GM12878 (cell line): ENCODE measurements at regions not wholly inside any gene's neighbourhood (a gene's known extent, or its start where the extent isn't known, plus 50 kb on each side); places are given as distances from the start of the nearest gene placed in this dataset.
A peak's percentile ranks its signal among the peaks of the same experiment; 100 is the strongest.

Source experiments
- ATAC-seq: fragments of 200-7000 bp; cut with Tn5 transposase; 3 replicates; pipeline ENCODE4 v1.9.1; 2020; ENCODE audit warnings: mild to moderate bottlenecking, moderate library complexity
- BruUV-seq: library from RNA; stranded (reverse); fragments of 400-500 nt; replicated peaks from 2 replicates; lab custom pipeline; 2021; lab: Mats Ljungman, UMichigan
- CTCF ChIA-PET: fragments of 300-600 bp; sonication (Branson Sonifier 250); formaldehyde crosslinking; extraction: SDS; loops from one replicate; lab custom pipeline; 2021; ENCODE audit warnings: inconsistent platforms; lab: Yijun Ruan, JAX
- POLR2A ChIA-PET: fragments of 350-600 bp; formaldehyde crosslinking; extraction: SDS; loops from one replicate; lab custom pipeline; 2021; ENCODE audit warnings: inconsistent platforms; lab: Charles Lee
- RAD21 ChIA-PET: fragments of 300-600 bp; sonication (Branson Sonifier 250); formaldehyde crosslinking; loops from one replicate; lab custom pipeline; 2023; ENCODE audit warnings: antibody characterized with exemption; ENCODE audit not compliant: unreplicated experiment; lab: Charles Lee
- SMC1A ChIA-PET: fragments of 300-600 bp; sonication (Branson Sonifier 250); formaldehyde crosslinking; loops from one replicate; lab custom pipeline; 2023; ENCODE audit not compliant: unreplicated experiment, uncharacterized antibody; lab: Charles Lee
- DNase-seq: peaks from one replicate; pipeline ENCODE4 v3.0.0-alpha.2; 2011; ENCODE audit warnings: low read depth, low spot score
- FAIRE-seq: peaks from 3 replicates; lab custom pipeline; 2011; peaks lifted over from hg19 to GRCh38; lab: Jason Lieb, UNC
- H2AFZ ChIP-seq: 2 replicates; pipeline ENCODE4 v1.6.0; 2011; ENCODE audit warnings: low read depth, low read length, control low read depth; ENCODE audit not compliant: control insufficient read depth
- H3K27ac ChIP-seq: 2 replicates; pipeline ENCODE4 v1.5.1; 2011; ENCODE audit warnings: control low read depth; ENCODE audit not compliant: control insufficient read depth, insufficient read depth
- H3K27me3 ChIP-seq, 2 experiments: replicated peaks in 1 of 2; 2 replicates each; pipeline versions ENCODE4 v1.6.0 to v1.6.1; 2011; ENCODE audit warnings: low read length in 1 of 2; ENCODE audit not compliant: control insufficient read depth in 2 of 2, insufficient read depth in 2 of 2
- H3K36me3 ChIP-seq, 2 experiments: 2 replicates each; pipeline ENCODE4 v1.5.1; 2011; ENCODE audit warnings: low read length in 1 of 2; ENCODE audit not compliant: control insufficient read depth in 2 of 2, insufficient read depth in 2 of 2
- H3K4me1 ChIP-seq: 2 replicates; pipeline ENCODE4 v1.6.1; 2011; ENCODE audit warnings: mild to moderate bottlenecking, low read length, moderate library complexity, mixed read lengths; ENCODE audit not compliant: control insufficient read depth, insufficient read depth
- H3K4me2 ChIP-seq: 2 replicates; pipeline ENCODE4 v1.6.0; 2011; ENCODE audit warnings: control low read depth; ENCODE audit not compliant: control insufficient read depth, insufficient read depth
- H3K4me3 ChIP-seq: fragments of 200-600 bp; sonication (generic); 2 replicates; pipeline ENCODE4 v1.5.1; 2016
- H3K79me2 ChIP-seq: 2 replicates; pipeline ENCODE4 v1.6.0; 2011; ENCODE audit warnings: low read length; ENCODE audit not compliant: control insufficient read depth, insufficient read depth
- H3K9ac ChIP-seq: 2 replicates; pipeline ENCODE4 v1.8.0; 2011; ENCODE audit warnings: low read length, control low read depth, mixed read lengths; ENCODE audit not compliant: control insufficient read depth, insufficient read depth
- H3K9me3 ChIP-seq: replicated peaks from 3 replicates; pipeline ENCODE4 v1.5.1; 2011; ENCODE audit warnings: mild to moderate bottlenecking, low read length; ENCODE audit not compliant: control insufficient read depth, insufficient read depth
- H4K20me1 ChIP-seq: 2 replicates; pipeline ENCODE4 v1.6.0; 2011; ENCODE audit not compliant: control insufficient read depth, insufficient read depth
- PML ChIP-seq: IDR thresholded peaks from 2 replicates; pipeline ENCODE4 v1.6.1; 2012; ENCODE audit warnings: low read length, inconsistent platforms
- RAD21 ChIP-seq: IDR thresholded peaks from 2 replicates; pipeline ENCODE4 v1.6.1; 2011; ENCODE audit warnings: mild to moderate bottlenecking, low read depth, low read length, moderate library complexity; ENCODE audit not compliant: insufficient read depth
- YY1 ChIP-seq: IDR thresholded peaks from 2 replicates; pipeline ENCODE4 v1.6.1; 2011; ENCODE audit warnings: low read depth, mild to moderate bottlenecking, low read length
- WGBS: methylation state at CpG from one replicate; pipeline ENCODE4 v1.1.6; 2016; ENCODE audit warnings: low lambda C conversion rate; ENCODE audit not compliant: insufficient replicate concordance, insufficient coverage; ENCODE audit errors: missing lambda C conversion rate; 5-methylcytosine and 5-hydroxymethylcytosine counted together
- in situ Hi-C: fragments of 300-500 bp; cut with MboI; formaldehyde crosslinking; loops from 9 replicates; pipeline ENCODE4 v1.14.3; 2018; ENCODE audit warnings: mixed read lengths
- intact Hi-C: fragments of 100-400 bp; cut with micrococcal nuclease; formaldehyde crosslinking; loops from one replicate; pipeline ENCODE4 v1.14.2; 2022; ENCODE audit not compliant: unreplicated experiment
- TF ChIP-seq, protein P1 (sequence below), 3 experiments: IDR thresholded peaks in 2 of 3; conservative IDR thresholded peaks in 1 of 3; 2 replicates each; pipeline ENCODE4 v1.5.1; 2011; ENCODE audit warnings: low read depth in 3 of 3, low read length in 3 of 3, mild to moderate bottlenecking in 3 of 3, control low read depth in 2 of 3, moderate library complexity in 2 of 3, inconsistent platforms in 1 of 3, mixed read lengths in 1 of 3; ENCODE audit not compliant: control insufficient read depth in 2 of 3, insufficient read depth in 1 of 3; ENCODE audit errors: extremely low read depth in 1 of 3
- TF ChIP-seq, protein P2 (sequence below): fragments of 450-650 bp; IDR thresholded peaks from 2 replicates; pipeline ENCODE4 v1.6.1; 2017; ENCODE audit warnings: mild to moderate bottlenecking, low read depth, inconsistent platforms; ENCODE audit not compliant: poor library complexity, severe bottlenecking

DNA sequence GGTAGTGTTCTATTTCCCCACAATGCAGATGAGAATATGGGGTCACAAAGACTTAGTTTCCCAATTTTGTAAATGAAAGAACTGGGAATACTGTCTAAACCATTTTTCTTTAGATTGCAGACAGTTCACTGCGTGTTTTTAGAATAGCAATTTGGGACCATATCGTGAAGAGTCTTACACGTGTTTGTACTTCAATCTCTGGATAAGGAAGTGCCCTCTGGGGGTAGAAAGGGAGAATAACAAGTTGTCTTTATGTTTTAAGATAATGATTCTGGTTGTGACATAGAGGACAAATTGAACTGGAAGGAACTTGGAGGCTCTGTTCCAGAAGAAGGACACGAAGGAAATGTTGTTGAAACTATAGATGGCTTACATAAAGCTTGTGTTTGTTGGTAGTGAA, 457.7 kb downstream of the CBLN2 start:
- CTCF ChIA-PET, result interaction anchor here (0.5 to 1.3 kb wide), 2 partner anchors 23 to 1039 kb away, joined by 3 read pairs; no protein-coding TSS in a partner anchor
- 3% methylated on average over 4 of the region's 4 CpGs for WGBS
- SMC1A ChIA-PET, result interaction anchor here (0.6 kb wide), 1 partner anchor 12 kb away, joined by 3 read pairs; no protein-coding TSS in a partner anchor
- FAIRE-seq, result no peak
- Histone ChIP-seq H3K27ac (no peak overlapping the region), H4K20me1 (no peaks in the 10 kb centered on the region), H3K4me3 (no peak overlapping the region), H3K79me2 (no peaks in the 10 kb centered on the region), H3K9ac (no peak overlapping the region), H3K4me2 (no peak overlapping the region), H3K36me3 (no peaks in the 10 kb centered on the region), H2AFZ (no peak overlapping the region), H3K9me3 (no peaks in the 10 kb centered on the region), H3K4me1 (no peaks in the 10 kb centered on the region), H3K27me3 (no peaks in the 10 kb centered on the region)
- in situ Hi-C loops (no loop called here), intact Hi-C loops (loop anchor here (5.0 kb wide), 1 partner anchor 1304 kb away; no protein-coding TSS in a partner anchor)
- POLR2A ChIA-PET, result no interaction called here
- no peak for ATAC-seq
- TF ChIP-seq YY1 (no peak), RAD21 (peak; percentile 36; the same call in 1 of the 2 replicates)
- TF ChIP-seq, protein P1, sequence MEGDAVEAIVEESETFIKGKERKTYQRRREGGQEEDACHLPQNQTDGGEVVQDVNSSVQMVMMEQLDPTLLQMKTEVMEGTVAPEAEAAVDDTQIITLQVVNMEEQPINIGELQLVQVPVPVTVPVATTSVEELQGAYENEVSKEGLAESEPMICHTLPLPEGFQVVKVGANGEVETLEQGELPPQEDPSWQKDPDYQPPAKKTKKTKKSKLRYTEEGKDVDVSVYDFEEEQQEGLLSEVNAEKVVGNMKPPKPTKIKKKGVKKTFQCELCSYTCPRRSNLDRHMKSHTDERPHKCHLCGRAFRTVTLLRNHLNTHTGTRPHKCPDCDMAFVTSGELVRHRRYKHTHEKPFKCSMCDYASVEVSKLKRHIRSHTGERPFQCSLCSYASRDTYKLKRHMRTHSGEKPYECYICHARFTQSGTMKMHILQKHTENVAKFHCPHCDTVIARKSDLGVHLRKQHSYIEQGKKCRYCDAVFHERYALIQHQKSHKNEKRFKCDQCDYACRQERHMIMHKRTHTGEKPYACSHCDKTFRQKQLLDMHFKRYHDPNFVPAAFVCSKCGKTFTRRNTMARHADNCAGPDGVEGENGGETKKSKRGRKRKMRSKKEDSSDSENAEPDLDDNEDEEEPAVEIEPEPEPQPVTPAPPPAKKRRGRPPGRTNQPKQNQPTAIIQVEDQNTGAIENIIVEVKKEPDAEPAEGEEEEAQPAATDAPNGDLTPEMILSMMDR (IDR thresholded peaks at IDR 0.05 in 2 of 3, conservative IDR thresholded peaks at IDR 0.05 in 1 of 3; ENCODE audit: control insufficient read depth in 2 of 3, extremely low read depth in 1 of 3, insufficient read depth in 1 of 3, low read depth in 3 of 3, low read length in 3 of 3), result peak; percentile 19 to 40 (median 34); a peak in 2 of 6 replicates
- RAD21 ChIA-PET, result no interaction called here
- DNase-seq, result no peak
- BruUV-seq, result no TSS peak

DNA sequence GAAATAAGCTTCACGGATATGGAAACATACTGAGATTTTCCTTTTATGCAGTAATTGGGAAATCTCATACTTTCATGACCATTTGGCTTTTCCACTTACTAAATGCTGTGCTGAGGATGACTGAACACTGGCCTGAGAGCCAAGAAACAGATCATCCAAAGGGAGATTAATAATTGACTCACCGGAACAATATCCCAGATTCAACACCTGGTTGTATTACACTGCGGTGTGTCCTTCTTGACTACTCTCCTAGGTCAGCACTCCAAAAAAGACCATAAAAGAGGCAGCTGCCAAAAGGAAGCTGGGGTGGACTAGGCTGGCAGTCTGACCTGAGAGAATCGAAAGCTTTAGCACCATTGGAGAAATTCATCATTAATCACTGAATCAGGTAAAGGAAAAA, 469.1 kb downstream of the CBLN2 start:
- H3K79me2 ChIP-seq, result no peaks in the 10 kb centered on the region
- H2AFZ ChIP-seq, result no peak overlapping the region
- TF ChIP-seq, protein P2, sequence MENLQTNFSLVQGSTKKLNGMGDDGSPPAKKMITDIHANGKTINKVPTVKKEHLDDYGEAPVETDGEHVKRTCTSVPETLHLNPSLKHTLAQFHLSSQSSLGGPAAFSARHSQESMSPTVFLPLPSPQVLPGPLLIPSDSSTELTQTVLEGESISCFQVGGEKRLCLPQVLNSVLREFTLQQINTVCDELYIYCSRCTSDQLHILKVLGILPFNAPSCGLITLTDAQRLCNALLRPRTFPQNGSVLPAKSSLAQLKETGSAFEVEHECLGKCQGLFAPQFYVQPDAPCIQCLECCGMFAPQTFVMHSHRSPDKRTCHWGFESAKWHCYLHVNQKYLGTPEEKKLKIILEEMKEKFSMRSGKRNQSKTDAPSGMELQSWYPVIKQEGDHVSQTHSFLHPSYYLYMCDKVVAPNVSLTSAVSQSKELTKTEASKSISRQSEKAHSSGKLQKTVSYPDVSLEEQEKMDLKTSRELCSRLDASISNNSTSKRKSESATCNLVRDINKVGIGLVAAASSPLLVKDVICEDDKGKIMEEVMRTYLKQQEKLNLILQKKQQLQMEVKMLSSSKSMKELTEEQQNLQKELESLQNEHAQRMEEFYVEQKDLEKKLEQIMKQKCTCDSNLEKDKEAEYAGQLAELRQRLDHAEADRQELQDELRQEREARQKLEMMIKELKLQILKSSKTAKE, result no peak
- TF ChIP-seq PML, result no peak
- no peak overlapping the region for H3K27ac ChIP-seq
- H3K9me3 ChIP-seq, result no peaks in the 10 kb centered on the region
- DNase-seq, result no peak
- CTCF ChIA-PET, result interaction anchor here (0.6 kb wide), 1 partner anchor 10 kb away, joined by 4 read pairs; no protein-coding TSS in a partner anchor
- FAIRE-seq, result no peak
- H3K9ac ChIP-seq, result no peak overlapping the region
- no peaks in the 10 kb centered on the region for H3K4me1 ChIP-seq
- no peak for ATAC-seq
- H3K36me3 ChIP-seq, result no peaks in the 10 kb centered on the region
- H3K4me2 ChIP-seq, result no peak overlapping the region
- no peaks in the 10 kb centered on the region for H3K27me3 ChIP-seq
- no peak overlapping the region for H3K4me3 ChIP-seq
- BruUV-seq, result no TSS peak
- in situ Hi-C loops, result no loop called here
- intact Hi-C loops, result no loop called here
- SMC1A ChIA-PET, result interaction anchor here (0.6 kb wide), 1 partner anchor 469 kb away, joined by 3 read pairs; the partner anchor contains the start of gene CBLN2
- WGBS, result 41% methylated on average over 4 of the region's 4 CpGs
- RAD21 ChIA-PET, result no interaction called here
- no peaks in the 10 kb centered on the region for H4K20me1 ChIP-seq
- POLR2A ChIA-PET, result interaction anchor here (0.6 kb wide), 1 partner anchor 9 kb away, joined by 3 read pairs; no protein-coding TSS in a partner anchor
